ENCODE measurements at regions not wholly inside any gene's neighbourhood (a gene's known extent, or its start where the extent isn't known, plus 50 kb on each side); places are given as distances from the start of the nearest gene placed in this dataset.

GRCh38 chr3:65126527-65127410 is 439.0 kb upstream of the ADAMTS9 start:
- TF ChIP-seq CTCF (IDR thresholded peaks at IDR 0.05; ENCODE audit: insufficient read depth, low read depth, low read length) (no peak), EZH2 (IDR thresholded peaks at IDR 0.05; ENCODE audit: insufficient read depth, low read length) (no peak)
